ENCODE measurements at regions not wholly inside any gene's neighbourhood (a gene's known extent, or its start where the extent isn't known, plus 50 kb on each side); places are given as distances from the start of the nearest gene placed in this dataset.

DNA sequence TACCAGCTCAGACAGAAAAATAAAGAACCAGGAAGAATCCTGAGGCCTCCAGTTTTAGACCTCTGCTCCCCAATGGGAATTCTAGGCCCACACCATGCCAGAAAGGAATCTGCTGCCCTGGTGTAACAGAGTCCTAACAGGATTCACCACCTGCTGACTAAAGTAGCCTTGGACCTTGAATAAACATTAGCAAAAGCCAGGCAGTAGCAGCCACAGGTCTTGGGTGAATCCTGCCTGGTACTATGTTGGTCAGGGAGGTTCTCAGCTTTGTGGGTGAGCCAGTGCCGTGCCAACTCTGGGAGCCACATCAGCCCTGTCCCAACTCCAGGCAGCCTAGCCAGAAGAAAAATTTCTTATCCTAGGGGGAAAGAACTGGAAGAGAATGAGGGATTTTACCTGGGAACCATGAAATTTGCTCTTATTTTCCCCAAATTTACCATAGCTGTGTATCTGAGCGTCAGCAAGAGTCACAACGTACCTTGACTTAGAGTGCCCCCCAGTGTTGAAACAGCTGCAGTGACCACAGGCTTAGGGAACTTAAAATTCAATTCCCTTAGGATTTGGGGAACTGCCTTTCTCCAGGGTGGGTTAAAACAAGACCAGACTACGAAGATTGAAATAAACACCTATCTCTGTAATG is 1895.6 kb upstream of the PRR20A start:
- no peak for DNase-seq
- H3K4me1 ChIP-seq (ENCODE audit: insufficient read depth, low read length) = no peaks in the 10 kb centered on the region
- no peaks in the 10 kb centered on the region for H4K20me1 ChIP-seq (ENCODE audit: low read length)
- H3K9ac ChIP-seq (ENCODE audit: low read length) = no peak overlapping the region
- no TSS peak for BruUV-seq (replicated peaks)
- H2AFZ ChIP-seq (ENCODE audit: low read length) = no peak overlapping the region
- no peak overlapping the region for H3K4me3 ChIP-seq (ENCODE audit: low read length)
- ChIA-PET POLR2A (ENCODE audit: unreplicated experiment) (no interaction called here), CTCF (no interaction called here)
- H3K9me3 ChIP-seq (ENCODE audit: low read length) = no peaks in the 10 kb centered on the region
- no peaks in the 10 kb centered on the region for H3F3A ChIP-seq (ENCODE audit: low read length, unreplicated experiment)
- no peaks in the 10 kb centered on the region for H3K36me3 ChIP-seq (ENCODE audit: low read depth, low read length)
- no peak overlapping the region for H3K27ac ChIP-seq (ENCODE audit: low read length)
- no peaks in the 10 kb centered on the region for H3K9me2 ChIP-seq (replicated peaks; ENCODE audit: low read length)
- no peak overlapping the region for H3K4me2 ChIP-seq (ENCODE audit: low read length)
- H3K79me2 ChIP-seq (ENCODE audit: low read length) = no peaks in the 10 kb centered on the region
- no peak for ATAC-seq
- H3K27me3 ChIP-seq (ENCODE audit: low read length) = no peaks in the 10 kb centered on the region
- TF ChIP-seq EZH2phosphoT487 (IDR thresholded peaks at IDR 0.05; ENCODE audit: borderline replicate concordance, low read length) = no peak
- TF ChIP-seq, protein P1, sequence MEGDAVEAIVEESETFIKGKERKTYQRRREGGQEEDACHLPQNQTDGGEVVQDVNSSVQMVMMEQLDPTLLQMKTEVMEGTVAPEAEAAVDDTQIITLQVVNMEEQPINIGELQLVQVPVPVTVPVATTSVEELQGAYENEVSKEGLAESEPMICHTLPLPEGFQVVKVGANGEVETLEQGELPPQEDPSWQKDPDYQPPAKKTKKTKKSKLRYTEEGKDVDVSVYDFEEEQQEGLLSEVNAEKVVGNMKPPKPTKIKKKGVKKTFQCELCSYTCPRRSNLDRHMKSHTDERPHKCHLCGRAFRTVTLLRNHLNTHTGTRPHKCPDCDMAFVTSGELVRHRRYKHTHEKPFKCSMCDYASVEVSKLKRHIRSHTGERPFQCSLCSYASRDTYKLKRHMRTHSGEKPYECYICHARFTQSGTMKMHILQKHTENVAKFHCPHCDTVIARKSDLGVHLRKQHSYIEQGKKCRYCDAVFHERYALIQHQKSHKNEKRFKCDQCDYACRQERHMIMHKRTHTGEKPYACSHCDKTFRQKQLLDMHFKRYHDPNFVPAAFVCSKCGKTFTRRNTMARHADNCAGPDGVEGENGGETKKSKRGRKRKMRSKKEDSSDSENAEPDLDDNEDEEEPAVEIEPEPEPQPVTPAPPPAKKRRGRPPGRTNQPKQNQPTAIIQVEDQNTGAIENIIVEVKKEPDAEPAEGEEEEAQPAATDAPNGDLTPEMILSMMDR (conservative IDR thresholded peaks at IDR 0.05; ENCODE audit: low read depth, low read length) = peak; percentile 26
- intact Hi-C loops (cut with micrococcal nuclease) = no loop called here

DNA sequence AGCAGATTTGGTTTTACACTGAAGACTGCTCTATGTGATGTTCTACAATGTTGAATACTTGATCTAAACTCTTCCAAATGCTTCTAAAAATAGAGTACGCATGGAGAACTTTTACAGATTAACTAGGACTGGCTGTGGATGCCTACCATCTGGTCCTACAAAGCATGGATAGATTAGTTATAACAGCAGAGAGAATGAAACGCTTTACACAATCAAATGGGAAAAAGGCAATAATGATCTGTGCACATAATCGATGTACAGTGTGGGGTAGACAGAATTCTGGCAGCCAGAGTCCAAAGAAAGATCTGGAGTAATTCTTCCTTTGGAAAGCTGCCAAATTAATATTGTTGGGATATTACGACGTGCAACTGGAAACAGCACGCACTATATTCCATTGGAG is 1885.5 kb upstream of the PRR20A start:
- no TSS peak for BruUV-seq (replicated peaks)

DNA sequence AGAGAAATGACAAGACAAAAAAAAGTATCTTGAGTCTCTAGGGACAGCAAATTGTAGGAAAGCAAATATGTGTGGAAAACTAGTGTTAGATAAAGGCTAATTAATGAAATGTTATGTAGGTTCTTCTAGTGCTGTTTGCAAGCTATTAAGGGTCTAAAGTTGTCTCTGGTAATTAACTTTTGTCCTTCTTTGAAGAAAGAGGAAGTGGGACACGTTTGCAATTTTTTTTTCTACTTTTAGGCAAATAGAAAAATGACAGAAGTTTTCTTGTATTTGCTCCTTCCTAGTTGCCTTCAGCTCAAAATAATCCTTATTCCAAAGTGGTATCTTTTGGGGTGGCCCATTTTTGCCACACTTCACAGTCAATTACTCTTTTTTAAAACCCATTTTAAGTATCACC is 1877.7 kb upstream of the PRR20A start:
- DNase-seq (no peak), ATAC-seq (no peak)
- Histone ChIP-seq H3K9ac (ENCODE audit: low read length) (no peak overlapping the region), H3K79me2 (ENCODE audit: low read length) (no peaks in the 10 kb centered on the region), H3K4me1 (ENCODE audit: insufficient read depth, low read length) (no peaks in the 10 kb centered on the region), H3K9me3 (ENCODE audit: low read length) (no peaks in the 10 kb centered on the region), H2AFZ (ENCODE audit: low read length) (no peak overlapping the region), H3K36me3 (ENCODE audit: low read depth, low read length) (no peaks in the 10 kb centered on the region), H3K9me2 (replicated peaks; ENCODE audit: low read length) (no peaks in the 10 kb centered on the region), H3K4me3 (ENCODE audit: low read length) (no peak overlapping the region), H3K27ac (ENCODE audit: low read length) (no peak overlapping the region), H3K4me2 (ENCODE audit: low read length) (no peak overlapping the region), H3F3A (ENCODE audit: low read length, unreplicated experiment) (no peaks in the 10 kb centered on the region), H4K20me1 (ENCODE audit: low read length) (no peaks in the 10 kb centered on the region), H3K27me3 (ENCODE audit: low read length) (no peaks in the 10 kb centered on the region)
- intact Hi-C loops (cut with micrococcal nuclease) = no loop called here
- ChIA-PET POLR2A (ENCODE audit: unreplicated experiment) (no interaction called here), CTCF (no interaction called here)
- BruUV-seq (replicated peaks) = no TSS peak
- TF ChIP-seq, protein P1 (conservative IDR thresholded peaks at IDR 0.05; ENCODE audit: low read depth, low read length) = no peak
- TF ChIP-seq EZH2 (IDR thresholded peaks at IDR 0.05; ENCODE audit: low read length, unreplicated experiment) = no peak
- TF ChIP-seq EZH2phosphoT487 (IDR thresholded peaks at IDR 0.05; ENCODE audit: borderline replicate concordance, low read length) = no peak

More for the DNA sequence above, 1885.5 kb upstream of the PRR20A start:
- Histone ChIP-seq H3K9me3 (ENCODE audit: low read length) (no peaks in the 10 kb centered on the region), H3K9ac (ENCODE audit: low read length) (no peak overlapping the region), H3F3A (ENCODE audit: low read length, unreplicated experiment) (no peaks in the 10 kb centered on the region), H4K20me1 (ENCODE audit: low read length) (no peaks in the 10 kb centered on the region), H3K4me1 (ENCODE audit: insufficient read depth, low read length) (no peaks in the 10 kb centered on the region), H3K4me3 (ENCODE audit: low read length) (no peak overlapping the region), H3K27ac (ENCODE audit: low read length) (no peak overlapping the region), H2AFZ (ENCODE audit: low read length) (no peak overlapping the region), H3K4me2 (ENCODE audit: low read length) (no peak overlapping the region), H3K27me3 (ENCODE audit: low read length) (no peaks in the 10 kb centered on the region), H3K9me2 (replicated peaks; ENCODE audit: low read length) (no peaks in the 10 kb centered on the region), H3K36me3 (ENCODE audit: low read depth, low read length) (no peaks in the 10 kb centered on the region), H3K79me2 (ENCODE audit: low read length) (no peaks in the 10 kb centered on the region)
- TF ChIP-seq EZH2 (IDR thresholded peaks at IDR 0.05; ENCODE audit: low read length, unreplicated experiment) = no peak
- TF ChIP-seq, protein P1 (conservative IDR thresholded peaks at IDR 0.05; ENCODE audit: low read depth, low read length) = no peak
- TF ChIP-seq EZH2phosphoT487 (IDR thresholded peaks at IDR 0.05; ENCODE audit: borderline replicate concordance, low read length) = no peak
- intact Hi-C loops (cut with micrococcal nuclease) = no loop called here
- ATAC-seq (no peak), DNase-seq (no peak)
- CTCF ChIA-PET = no interaction called here
- POLR2A ChIA-PET (ENCODE audit: unreplicated experiment) = no interaction called here

Data from PC-3 (cell line).